HCT116 (cell line): ENCODE measurements at regions not wholly inside any gene's neighbourhood (a gene's known extent, or its start where the extent isn't known, plus 50 kb on each side); places are given as distances from the start of the nearest gene placed in this dataset.

ENCODE experiments used
- ATAC-seq: fragments of 200-7000 bp; cut with Tn5 transposase; 2 replicates; pipeline ENCODE4 v1.9.1; 2020; ENCODE audit warnings: mild to moderate bottlenecking, moderate library complexity
- BruUV-seq: library from RNA; stranded (reverse); fragments of 400-500 nt; replicated peaks from 2 replicates; lab custom pipeline; 2021; lab: Mats Ljungman, UMichigan
- CTCF ChIA-PET: fragments of 300-600 bp; sonication (Branson Sonifier 250); formaldehyde crosslinking; loops from one replicate; lab custom pipeline; 2021; ENCODE audit warnings: antibody characterized with exemption; lab: Charles Lee
- POLR2A ChIA-PET: fragments of 300-600, 350-600 bp; sonication (Branson Sonifier 250); formaldehyde crosslinking; loops from one replicate; lab custom pipeline; 2021; ENCODE audit warnings: antibody characterized with exemption; lab: Charles Lee
- RAD21 ChIA-PET, 2 experiments: fragments of 300-600 bp; sonication (Branson Sonifier 250); formaldehyde crosslinking; loops; one replicate each; lab custom pipeline; 2023; ENCODE audit warnings: low total read pairs in 2 of 2; ENCODE audit not compliant: uncharacterized antibody in 2 of 2, unreplicated experiment in 2 of 2, low non-redundant PET in 1 of 2; lab: Charles Lee
- DNase-seq: peaks from one replicate; pipeline ENCODE4 v3.0.0-alpha.2; 2010; ENCODE audit warnings: low read depth, low spot score
- H2AFZ ChIP-seq: fragments of 200-600 bp; shearing (Covaris generic), sonication (generic); 2 replicates; pipeline ENCODE4 v1.6.1; 2017; ENCODE audit warnings: low read depth, mixed run types, mixed read lengths, antibody characterized with exemption, low read length; ENCODE audit not compliant: poor library complexity, severe bottlenecking
- H3K27ac ChIP-seq: 2 replicates; pipeline ENCODE4 v1.5.1; 2012; ENCODE audit warnings: low read depth, low read length
- H3K27me3 ChIP-seq: fragments of 200-600 bp; sonication (generic); 2 replicates; pipeline ENCODE4 v1.6.1; 2016; ENCODE audit warnings: mixed run types, low read length, mixed read lengths; ENCODE audit not compliant: insufficient read depth
- H3K36me3 ChIP-seq, 2 experiments: fragments of 200-500 bp in 1 of 2; fragments of 200-600 bp in 1 of 2; sonication (Bioruptor generic) in 1 of 2; sonication (generic) in 1 of 2; 2 replicates each; pipeline versions ENCODE4 v1.5.1 to v1.6.1; 2014 to 2016; ENCODE audit warnings: low read length in 2 of 2, inconsistent platforms in 1 of 2, mixed read lengths in 1 of 2, mixed run types in 1 of 2; ENCODE audit not compliant: insufficient read depth in 2 of 2, control insufficient read depth in 1 of 2
- H3K4me1 ChIP-seq, 2 experiments: fragments of 200-600 bp in 1 of 2; sonication (generic) in 1 of 2; 2 replicates each; pipeline versions ENCODE4 v1.5.1 to v1.6.1; 2012 to 2017; ENCODE audit warnings: low read length in 2 of 2, inconsistent platforms in 1 of 2, mild to moderate bottlenecking in 1 of 2, mixed read lengths in 1 of 2, mixed run types in 1 of 2, moderate library complexity in 1 of 2; ENCODE audit not compliant: insufficient read depth in 2 of 2, control insufficient read depth in 1 of 2
- H3K4me2 ChIP-seq: fragments of 200-600 bp; sonication (generic); 2 replicates; pipeline ENCODE4 v1.6.1; 2017; ENCODE audit warnings: mixed run types, low read length, mixed read lengths
- H3K4me3 ChIP-seq, 2 experiments: fragments of 200-600 bp in 1 of 2; sonication (generic) in 1 of 2; replicated peaks in 1 of 2; 2 replicates each; pipeline ENCODE4 v1.5.1; 2011 to 2016; ENCODE audit warnings: low read length in 2 of 2, control low read depth in 1 of 2, low read depth in 1 of 2, mild to moderate bottlenecking in 1 of 2, mixed read lengths in 1 of 2, mixed run types in 1 of 2
- H3K79me2 ChIP-seq: fragments of 200-600 bp; sonication (generic); 2 replicates; pipeline ENCODE4 v1.6.1; 2017; ENCODE audit warnings: mild to moderate bottlenecking, mixed run types, low read length, moderate library complexity, mixed read lengths; ENCODE audit not compliant: insufficient read depth
- H3K9ac ChIP-seq: fragments of 200-600 bp; sonication (generic); 2 replicates; pipeline ENCODE4 v1.6.1; 2016; ENCODE audit warnings: low read length, mixed read lengths
- H3K9me2 ChIP-seq: fragments of 200-600 bp; sonication (generic), shearing (Covaris generic); 2 replicates; pipeline ENCODE4 v1.6.1; 2017; ENCODE audit warnings: mixed run types, mild to moderate bottlenecking, moderate library complexity; ENCODE audit not compliant: insufficient read depth
- H3K9me3 ChIP-seq, 2 experiments: fragments of 200-500 bp in 1 of 2; fragments of 200-600 bp in 1 of 2; sonication (Bioruptor generic) in 1 of 2; sonication (generic) in 1 of 2; 2 replicates each; pipeline ENCODE4 v1.6.1; 2014 to 2017; ENCODE audit warnings: low read length in 2 of 2, mixed read lengths in 2 of 2, inconsistent platforms in 1 of 2, low read depth in 1 of 2, mild to moderate bottlenecking in 1 of 2, mixed run types in 1 of 2, moderate library complexity in 1 of 2; ENCODE audit not compliant: control insufficient read depth in 1 of 2, insufficient read depth in 1 of 2
- H4K20me1 ChIP-seq: fragments of 200-600 bp; sonication (generic), shearing (Covaris generic); 2 replicates; pipeline ENCODE4 v1.6.1; 2017; ENCODE audit warnings: mixed run types, mild to moderate bottlenecking, moderate library complexity; ENCODE audit not compliant: insufficient read depth
- ELF1 ChIP-seq: IDR thresholded peaks from 2 replicates; pipeline ENCODE4 v1.6.1; 2012; ENCODE audit warnings: low read depth, borderline replicate concordance
- EZH2phosphoT487 ChIP-seq: fragments of 200-600 bp; IDR thresholded peaks from 2 replicates; pipeline ENCODE4 v1.6.1; 2018; ENCODE audit warnings: antibody characterized with exemption, borderline replicate concordance
- FOSL1 ChIP-seq: IDR thresholded peaks from 2 replicates; pipeline ENCODE4 v1.6.1; 2012; ENCODE audit warnings: low read depth
- MAX ChIP-seq: IDR thresholded peaks from 2 replicates; pipeline ENCODE4 v1.6.1; 2012
- POLR2A ChIP-seq: IDR thresholded peaks from 2 replicates; pipeline ENCODE4 v1.7.0; 2011; ENCODE audit warnings: borderline replicate concordance; ENCODE audit not compliant: insufficient read depth, insufficient read length; ENCODE audit errors: extremely low read depth
- REST ChIP-seq: IDR thresholded peaks from 2 replicates; pipeline ENCODE4 v1.6.1; 2012; ENCODE audit warnings: low read depth
- TCF7L2 ChIP-seq: IDR thresholded peaks from 2 replicates; pipeline ENCODE4 v1.7.0; 2011; ENCODE audit warnings: borderline replicate concordance, inconsistent platforms; ENCODE audit not compliant: insufficient read depth, insufficient read length; ENCODE audit errors: extremely low read depth
- YY1 ChIP-seq: IDR thresholded peaks from 2 replicates; pipeline ENCODE4 v1.6.1; 2011; ENCODE audit warnings: low read length, low read depth, moderate library complexity, mild to moderate bottlenecking; ENCODE audit not compliant: insufficient replicate concordance; ENCODE audit errors: extremely low read depth
- ZNF274 ChIP-seq: fragments of 200-500 bp; sonication (Bioruptor generic); IDR thresholded peaks from 2 replicates; pipeline ENCODE4 v1.6.1; 2014; ENCODE audit warnings: mild to moderate bottlenecking, low read depth, low read length, inconsistent platforms
- intact Hi-C: fragments of 100-400 bp; cut with micrococcal nuclease; formaldehyde crosslinking; loops from 2 replicates; pipeline ENCODE4 v1.10.0; 2022
- TF ChIP-seq, protein P1 (sequence below): IDR thresholded peaks from 2 replicates; pipeline ENCODE4 v1.6.1; 2012
- TF ChIP-seq, protein P2 (sequence below): IDR thresholded peaks from 2 replicates; pipeline ENCODE4 v1.6.1; 2011; ENCODE audit warnings: mild to moderate bottlenecking, low read length, moderate library complexity; ENCODE audit not compliant: insufficient replicate concordance; ENCODE audit errors: extremely low read depth

GRCh38 chr18:34600874-34601656 lies 109.0 kb upstream of the DTNA start:
- Histone ChIP-seq H4K20me1 (no peaks in the 10 kb centered on the region), H3K79me2 (no peaks in the 10 kb centered on the region), H3K9me2 (no peaks in the 10 kb centered on the region), H3K9me3 (no peaks in the 10 kb centered on the region), H3K4me3 (no peak overlapping the region), H3K27me3 (no peaks in the 10 kb centered on the region), H3K36me3 (no peaks in the 10 kb centered on the region), H2AFZ (no peak overlapping the region), H3K4me2 (no peak overlapping the region), H3K9ac (no peak overlapping the region), H3K4me1 (no peaks in the 10 kb centered on the region), H3K27ac (no peak overlapping the region)
- ChIA-PET POLR2A (no interaction called here), RAD21 (no interaction called here), CTCF (no interaction called here)
- ATAC-seq (no peak), DNase-seq (no peak)
- intact Hi-C loops, result no loop called here
- BruUV-seq, result no TSS peak
- TF ChIP-seq REST (no peak), ELF1 (no peak), MAX (no peak), FOSL1 (no peak), EZH2phosphoT487 (no peak), ZNF274 (no peak), TCF7L2 (no peak), POLR2A (no peak), YY1 (no peak)
- TF ChIP-seq, protein P1, sequence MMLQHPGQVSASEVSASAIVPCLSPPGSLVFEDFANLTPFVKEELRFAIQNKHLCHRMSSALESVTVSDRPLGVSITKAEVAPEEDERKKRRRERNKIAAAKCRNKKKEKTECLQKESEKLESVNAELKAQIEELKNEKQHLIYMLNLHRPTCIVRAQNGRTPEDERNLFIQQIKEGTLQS, result no peak
- TF ChIP-seq, protein P2, sequence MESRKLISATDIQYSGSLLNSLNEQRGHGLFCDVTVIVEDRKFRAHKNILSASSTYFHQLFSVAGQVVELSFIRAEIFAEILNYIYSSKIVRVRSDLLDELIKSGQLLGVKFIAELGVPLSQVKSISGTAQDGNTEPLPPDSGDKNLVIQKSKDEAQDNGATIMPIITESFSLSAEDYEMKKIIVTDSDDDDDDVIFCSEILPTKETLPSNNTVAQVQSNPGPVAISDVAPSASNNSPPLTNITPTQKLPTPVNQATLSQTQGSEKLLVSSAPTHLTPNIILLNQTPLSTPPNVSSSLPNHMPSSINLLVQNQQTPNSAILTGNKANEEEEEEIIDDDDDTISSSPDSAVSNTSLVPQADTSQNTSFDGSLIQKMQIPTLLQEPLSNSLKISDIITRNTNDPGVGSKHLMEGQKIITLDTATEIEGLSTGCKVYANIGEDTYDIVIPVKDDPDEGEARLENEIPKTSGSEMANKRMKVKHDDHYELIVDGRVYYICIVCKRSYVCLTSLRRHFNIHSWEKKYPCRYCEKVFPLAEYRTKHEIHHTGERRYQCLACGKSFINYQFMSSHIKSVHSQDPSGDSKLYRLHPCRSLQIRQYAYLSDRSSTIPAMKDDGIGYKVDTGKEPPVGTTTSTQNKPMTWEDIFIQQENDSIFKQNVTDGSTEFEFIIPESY, result no peak
